BJ (cell line): ENCODE measurements at regions not wholly inside any gene's neighbourhood (a gene's known extent, or its start where the extent isn't known, plus 50 kb on each side); places are given as distances from the start of the nearest gene placed in this dataset.

Experiments used
- CTCF ChIA-PET: fragments of 350-600 bp; formaldehyde crosslinking; extraction: SDS; loops from one replicate; lab custom pipeline; 2021; ENCODE audit warnings: antibody characterized with exemption, inconsistent platforms; lab: Yijun Ruan, JAX
- POLR2A ChIA-PET: fragments of 300-600 bp; sonication (Branson Sonifier 250); formaldehyde crosslinking; extraction: SDS; loops from one replicate; lab custom pipeline; 2021; ENCODE audit warnings: antibody characterized with exemption; lab: Charles Lee
- DNase-seq: peaks from one replicate; pipeline ENCODE4 v3.0.0-alpha.2; 2011; ENCODE audit warnings: low read depth
- H3K27me3 ChIP-seq: 2 replicates; pipeline ENCODE4 v1.6.0; 2011; ENCODE audit warnings: low read length; ENCODE audit not compliant: control insufficient read depth, insufficient read depth
- H3K36me3 ChIP-seq: 2 replicates; pipeline ENCODE4 v1.5.1; 2011; ENCODE audit warnings: low read length; ENCODE audit not compliant: control insufficient read depth, insufficient read depth
- H3K4me3 ChIP-seq: 2 replicates; pipeline ENCODE4 v1.5.1; 2011; ENCODE audit warnings: low read depth, mild to moderate bottlenecking, control low read depth, low read length
- TF ChIP-seq, protein P1 (sequence below): IDR thresholded peaks from 2 replicates; pipeline ENCODE4 v1.5.1; 2011; ENCODE audit warnings: low read depth, mild to moderate bottlenecking, control low read depth, inconsistent platforms, low read length, moderate library complexity; ENCODE audit not compliant: insufficient read depth

GRCh38 chr12:112586148-112586783, 167.5 kb downstream of the PTPN11 start:
- H3K27me3 ChIP-seq: no peaks in the 10 kb centered on the region
- no peak for DNase-seq
- no peaks in the 10 kb centered on the region for H3K36me3 ChIP-seq
- TF ChIP-seq, protein P1, sequence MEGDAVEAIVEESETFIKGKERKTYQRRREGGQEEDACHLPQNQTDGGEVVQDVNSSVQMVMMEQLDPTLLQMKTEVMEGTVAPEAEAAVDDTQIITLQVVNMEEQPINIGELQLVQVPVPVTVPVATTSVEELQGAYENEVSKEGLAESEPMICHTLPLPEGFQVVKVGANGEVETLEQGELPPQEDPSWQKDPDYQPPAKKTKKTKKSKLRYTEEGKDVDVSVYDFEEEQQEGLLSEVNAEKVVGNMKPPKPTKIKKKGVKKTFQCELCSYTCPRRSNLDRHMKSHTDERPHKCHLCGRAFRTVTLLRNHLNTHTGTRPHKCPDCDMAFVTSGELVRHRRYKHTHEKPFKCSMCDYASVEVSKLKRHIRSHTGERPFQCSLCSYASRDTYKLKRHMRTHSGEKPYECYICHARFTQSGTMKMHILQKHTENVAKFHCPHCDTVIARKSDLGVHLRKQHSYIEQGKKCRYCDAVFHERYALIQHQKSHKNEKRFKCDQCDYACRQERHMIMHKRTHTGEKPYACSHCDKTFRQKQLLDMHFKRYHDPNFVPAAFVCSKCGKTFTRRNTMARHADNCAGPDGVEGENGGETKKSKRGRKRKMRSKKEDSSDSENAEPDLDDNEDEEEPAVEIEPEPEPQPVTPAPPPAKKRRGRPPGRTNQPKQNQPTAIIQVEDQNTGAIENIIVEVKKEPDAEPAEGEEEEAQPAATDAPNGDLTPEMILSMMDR: no peak
- CTCF ChIA-PET: interaction anchor here (1.1 kb wide), 1 partner anchor 9 kb away, joined by 4 read pairs; no protein-coding TSS in a partner anchor
- H3K4me3 ChIP-seq: no peak overlapping the region
- POLR2A ChIA-PET: no interaction called here

- ChIA-PET CTCF (no interaction called here), POLR2A (no interaction called here)
- H3K4me3 ChIP-seq: no peak overlapping the region
- H3K27me3 ChIP-seq: no peaks in the 10 kb centered on the region
- TF ChIP-seq, protein P1: no peak
- no peaks in the 10 kb centered on the region for H3K36me3 ChIP-seq
- no peak for DNase-seq
Observed at GRCh38 chr12:112589275-112589674, 170.5 kb downstream of the PTPN11 start.

- no peaks in the 10 kb centered on the region for H3K27me3 ChIP-seq
- TF ChIP-seq, protein P1: no peak
- ChIA-PET POLR2A (no interaction called here), CTCF (no interaction called here)
- DNase-seq: no peak
- H3K4me3 ChIP-seq: no peak overlapping the region
- H3K36me3 ChIP-seq: no peaks in the 10 kb centered on the region
Observed at GRCh38 chr12:112590281-112590680, 171.5 kb downstream of the PTPN11 start.

DNA sequence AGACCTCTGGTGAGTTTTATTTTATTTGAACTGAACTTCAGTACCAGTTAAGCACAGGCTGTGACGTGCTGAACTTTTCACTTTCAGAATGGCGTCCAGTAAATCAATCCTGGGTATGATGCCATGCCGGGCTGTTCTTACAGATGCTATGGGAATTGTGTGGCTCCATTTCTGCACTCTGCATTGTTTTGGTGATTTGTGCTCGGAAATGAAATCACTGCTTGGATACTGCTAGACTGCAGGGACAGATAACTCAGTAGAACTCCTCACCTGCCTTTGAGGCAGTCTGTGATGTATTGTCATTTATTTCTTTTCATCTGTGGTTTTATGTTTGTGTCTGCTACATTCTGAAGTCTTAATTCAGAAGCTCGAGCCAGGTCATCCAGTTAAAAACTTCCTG, 172.7 kb downstream of the PTPN11 start:
- POLR2A ChIA-PET: no interaction called here
- no peak for DNase-seq
- no peaks in the 10 kb centered on the region for H3K27me3 ChIP-seq
- H3K36me3 ChIP-seq: no peaks in the 10 kb centered on the region
- CTCF ChIA-PET: no interaction called here
- TF ChIP-seq, protein P1: no peak
- H3K4me3 ChIP-seq: no peak overlapping the region

GRCh38 chr12:112595410-112595809, 176.7 kb downstream of the PTPN11 start:
- no peak for DNase-seq
- Histone ChIP-seq H3K4me3 (no peak overlapping the region), H3K27me3 (no peaks in the 10 kb centered on the region), H3K36me3 (no peaks in the 10 kb centered on the region)
- CTCF ChIA-PET: no interaction called here
- POLR2A ChIA-PET: no interaction called here
- TF ChIP-seq, protein P1: no peak
